Erythroblast (primary cell): ENCODE measurements at regions not wholly inside any gene's neighbourhood (a gene's known extent, or its start where the extent isn't known, plus 50 kb on each side); places are given as distances from the start of the nearest gene placed in this dataset.

Source experiments
- GATA1 ChIP-seq: IDR thresholded peaks from 2 replicates; pipeline ENCODE4 v1.6.1; 2011; ENCODE audit warnings: low read depth, mild to moderate bottlenecking, control low read depth, low read length, moderate library complexity
- POLR2A ChIP-seq: IDR thresholded peaks from 2 replicates; pipeline ENCODE4 v1.6.1; 2011; ENCODE audit warnings: mild to moderate bottlenecking, low read length

DNA sequence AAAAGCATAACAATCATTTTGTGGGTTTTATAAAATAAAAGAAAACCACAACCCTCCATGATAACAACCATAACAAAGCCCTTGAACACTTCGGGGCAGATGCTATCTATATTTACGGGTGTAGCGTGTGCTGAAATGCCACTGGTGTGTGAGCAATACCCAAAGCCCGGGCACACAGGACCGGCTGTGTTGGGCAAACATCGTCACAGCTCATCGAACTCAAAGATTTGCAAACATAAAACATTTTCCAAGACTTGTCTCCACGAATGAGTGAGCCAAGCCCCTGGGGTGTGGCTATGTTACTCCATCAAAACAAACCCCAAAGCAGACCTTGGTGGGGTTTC is 290.2 kb downstream of the LPIN1 start:
- no peak for TF ChIP-seq POLR2A
- no peak for TF ChIP-seq GATA1
